ENCODE measurements at regions not wholly inside any gene's neighbourhood (a gene's known extent, or its start where the extent isn't known, plus 50 kb on each side); places are given as distances from the start of the nearest gene placed in this dataset.
"Not testable (repeated sequence)": the region's sequence is repeated elsewhere in the genome, so short reads cannot be mapped to it uniquely, and the experiment has no call there.

DNA sequence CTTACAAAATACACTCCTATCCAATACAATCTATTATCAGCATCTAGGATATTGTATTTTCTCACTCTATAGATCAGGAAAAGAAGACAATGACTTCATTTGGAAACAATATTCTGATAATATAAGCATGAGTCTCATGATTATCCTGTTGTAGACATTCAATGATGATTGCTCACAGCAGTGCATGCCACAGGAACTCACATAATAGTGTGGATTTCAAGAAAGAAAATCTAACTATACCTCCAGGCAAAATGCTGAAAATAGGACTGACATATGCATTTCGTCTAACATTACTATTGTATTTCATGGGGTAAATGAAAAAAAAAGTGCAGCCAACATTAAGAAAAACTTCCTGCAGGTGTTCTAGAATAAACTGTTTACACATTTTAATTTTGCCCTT lies 122.6 kb downstream of the POSTN start:
- Histone ChIP-seq H3K27me3 (no peaks in the 10 kb centered on the region), H3K36me3 (no peaks in the 10 kb centered on the region), H3K27ac (no peak overlapping the region), H3K4me1 (ENCODE audit: control insufficient read depth in 1 of 2, insufficient read depth in 1 of 2, low read depth in 1 of 2, low read length in 1 of 2) (no peaks in the 10 kb centered on the region), H3K9me3 (no peaks in the 10 kb centered on the region), H3K4me3 (ENCODE audit: low read depth in 1 of 2, low read length in 1 of 2) (no peak overlapping the region)
- no peak for TF ChIP-seq CTCF (IDR thresholded peaks at IDR 0.05)

GRCh38 chr13:37475151-37475550 lies 123.4 kb downstream of the POSTN start:
- no peaks in the 10 kb centered on the region for H3K27me3 ChIP-seq
- no peaks in the 10 kb centered on the region for H3K36me3 ChIP-seq
- no peaks in the 10 kb centered on the region for H3K4me1 ChIP-seq (ENCODE audit: control insufficient read depth in 1 of 2, insufficient read depth in 1 of 2, low read depth in 1 of 2, low read length in 1 of 2)
- H3K9me3 ChIP-seq, result no peaks in the 10 kb centered on the region
- no peak overlapping the region for H3K4me3 ChIP-seq (ENCODE audit: low read depth in 1 of 2, low read length in 1 of 2)
- H3K27ac ChIP-seq, result no peak overlapping the region
- TF ChIP-seq CTCF (IDR thresholded peaks at IDR 0.05), result no peak

DNA sequence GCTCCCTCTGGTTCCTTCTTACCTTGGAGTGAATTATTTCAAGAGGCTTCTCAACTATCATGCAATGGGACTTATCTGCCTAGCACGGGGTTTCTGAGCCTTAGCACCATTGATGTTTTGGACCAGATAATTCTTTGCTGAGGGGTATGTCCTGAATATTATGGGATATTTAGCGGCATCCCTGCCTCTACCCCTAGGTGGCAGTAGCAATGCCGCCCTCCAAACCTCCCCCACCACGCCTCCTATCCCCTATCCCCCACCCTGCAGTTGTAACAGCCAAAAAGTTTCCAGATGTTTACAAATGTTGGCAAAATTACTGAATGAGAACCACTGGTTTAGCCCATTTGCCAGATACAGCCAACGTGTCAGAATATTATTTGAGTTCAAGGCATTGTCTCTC lies 125.5 kb downstream of the POSTN start:
- no peak overlapping the region for H3K4me3 ChIP-seq (ENCODE audit: low read depth in 1 of 2, low read length in 1 of 2)
- no peak overlapping the region for H3K27ac ChIP-seq
- H3K9me3 ChIP-seq, result no peaks in the 10 kb centered on the region
- H3K27me3 ChIP-seq, result no peaks in the 10 kb centered on the region
- H3K36me3 ChIP-seq, result no peaks in the 10 kb centered on the region
- no peaks in the 10 kb centered on the region for H3K4me1 ChIP-seq (ENCODE audit: control insufficient read depth in 1 of 2, insufficient read depth in 1 of 2, low read depth in 1 of 2, low read length in 1 of 2)
- no peak for TF ChIP-seq CTCF (IDR thresholded peaks at IDR 0.05)

GRCh38 chr13:37472266-37472665 lies 126.3 kb downstream of the POSTN start:
- not testable (repeated sequence) for H3K27ac ChIP-seq; H3K9me3 ChIP-seq; H3K27me3 ChIP-seq; H3K36me3 ChIP-seq; H3K4me1 ChIP-seq (ENCODE audit: control insufficient read depth in 1 of 2, insufficient read depth in 1 of 2, low read depth in 1 of 2, low read length in 1 of 2); H3K4me3 ChIP-seq (ENCODE audit: low read depth in 1 of 2, low read length in 1 of 2)

GRCh38 chr13:37460166-37460565 lies 138.4 kb downstream of the POSTN start:
- TF ChIP-seq CTCF (IDR thresholded peaks at IDR 0.05), result no peak
- Histone ChIP-seq H3K4me1 (ENCODE audit: control insufficient read depth in 1 of 2, insufficient read depth in 1 of 2, low read depth in 1 of 2, low read length in 1 of 2) (no peaks in the 10 kb centered on the region), H3K36me3 (no peaks in the 10 kb centered on the region), H3K27me3 (no peaks in the 10 kb centered on the region), H3K27ac (no peak overlapping the region), H3K9me3 (no peaks in the 10 kb centered on the region), H3K4me3 (ENCODE audit: low read depth in 1 of 2, low read length in 1 of 2) (no peak overlapping the region)

- Histone ChIP-seq H3K27me3 (no peaks in the 10 kb centered on the region), H3K36me3 (no peaks in the 10 kb centered on the region), H3K9me3 (no peaks in the 10 kb centered on the region), H3K4me3 (ENCODE audit: low read depth in 1 of 2, low read length in 1 of 2) (no peak overlapping the region), H3K27ac (no peak overlapping the region), H3K4me1 (ENCODE audit: control insufficient read depth in 1 of 2, insufficient read depth in 1 of 2, low read depth in 1 of 2, low read length in 1 of 2) (no peaks in the 10 kb centered on the region)
- TF ChIP-seq CTCF (IDR thresholded peaks at IDR 0.05), result no peak
Measured at GRCh38 chr13:37457612-37458011, 141.0 kb downstream of the POSTN start.
